Vagina (tissue), 2 donors: ENCODE measurements at regions not wholly inside any gene's neighbourhood (a gene's known extent, or its start where the extent isn't known, plus 50 kb on each side); places are given as distances from the start of the nearest gene placed in this dataset.

Source experiments
- POLR2A ChIP-seq, 2 donors: fragments of 450-650 bp; IDR thresholded peaks; one replicate each; pipeline ENCODE4 v1.6.1; 2017; ENCODE audit warnings: antibody characterized with exemption in 2 of 2, mild to moderate bottlenecking in 2 of 2, moderate library complexity in 2 of 2
- POLR2AphosphoS5 ChIP-seq, 2 donors: sonication (generic); formaldehyde crosslinking; IDR thresholded peaks; one replicate each; pipeline ENCODE4 v1.9.0; 2017; ENCODE audit warnings: antibody characterized with exemption in 2 of 2, mild to moderate bottlenecking in 2 of 2, low read depth in 1 of 2; ENCODE audit not compliant: insufficient read depth in 1 of 2
- TF ChIP-seq, protein P1 (sequence below), 3 experiments: fragments of 450-650 bp in 2 of 3; fragments of 200-600 bp in 1 of 3; sonication (generic) in 1 of 3; IDR thresholded peaks; one replicate each; pipeline ENCODE4 v1.5.1; 2017 to 2019; ENCODE audit warnings: antibody characterized with exemption in 3 of 3, mild to moderate bottlenecking in 2 of 3, moderate library complexity in 2 of 3

- TF ChIP-seq, protein P1, sequence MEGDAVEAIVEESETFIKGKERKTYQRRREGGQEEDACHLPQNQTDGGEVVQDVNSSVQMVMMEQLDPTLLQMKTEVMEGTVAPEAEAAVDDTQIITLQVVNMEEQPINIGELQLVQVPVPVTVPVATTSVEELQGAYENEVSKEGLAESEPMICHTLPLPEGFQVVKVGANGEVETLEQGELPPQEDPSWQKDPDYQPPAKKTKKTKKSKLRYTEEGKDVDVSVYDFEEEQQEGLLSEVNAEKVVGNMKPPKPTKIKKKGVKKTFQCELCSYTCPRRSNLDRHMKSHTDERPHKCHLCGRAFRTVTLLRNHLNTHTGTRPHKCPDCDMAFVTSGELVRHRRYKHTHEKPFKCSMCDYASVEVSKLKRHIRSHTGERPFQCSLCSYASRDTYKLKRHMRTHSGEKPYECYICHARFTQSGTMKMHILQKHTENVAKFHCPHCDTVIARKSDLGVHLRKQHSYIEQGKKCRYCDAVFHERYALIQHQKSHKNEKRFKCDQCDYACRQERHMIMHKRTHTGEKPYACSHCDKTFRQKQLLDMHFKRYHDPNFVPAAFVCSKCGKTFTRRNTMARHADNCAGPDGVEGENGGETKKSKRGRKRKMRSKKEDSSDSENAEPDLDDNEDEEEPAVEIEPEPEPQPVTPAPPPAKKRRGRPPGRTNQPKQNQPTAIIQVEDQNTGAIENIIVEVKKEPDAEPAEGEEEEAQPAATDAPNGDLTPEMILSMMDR (IDR thresholded peaks at IDR 0.05): no peak
- TF ChIP-seq POLR2AphosphoS5 (IDR thresholded peaks at IDR 0.05; ENCODE audit: insufficient read depth in 1 of 2, low read depth in 1 of 2) (no peak), POLR2A (IDR thresholded peaks at IDR 0.05) (no peak)
Observed at GRCh38 chr10:92761571-92761970, 71.8 kb downstream of the HHEX start.
